ENCODE measurements at regions not wholly inside any gene's neighbourhood (a gene's known extent, or its start where the extent isn't known, plus 50 kb on each side); places are given as distances from the start of the nearest gene placed in this dataset.
"Not testable (repeated sequence)": the region's sequence is repeated elsewhere in the genome, so short reads cannot be mapped to it uniquely, and the experiment has no call there.

DNA sequence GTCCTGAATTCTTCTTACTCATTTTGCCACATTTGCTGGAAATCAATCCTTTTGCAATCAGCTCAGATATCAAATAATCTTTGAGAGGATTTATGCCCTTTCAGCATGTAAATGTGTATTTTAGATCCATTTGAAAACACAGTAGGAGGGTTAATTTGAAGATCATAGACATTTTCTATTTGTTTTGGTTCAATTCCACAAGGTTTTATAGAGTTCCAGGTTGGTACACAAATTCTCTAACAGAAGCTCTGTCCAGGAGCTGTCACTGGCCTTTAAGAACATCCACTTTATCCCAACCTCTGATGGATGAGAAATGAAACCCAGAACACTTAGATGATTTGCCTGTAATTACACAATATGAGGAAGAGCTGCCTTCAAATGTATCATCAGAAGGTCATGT lies 157.3 kb upstream of the CHAC2 start:
- Histone ChIP-seq H3K27ac (no peak overlapping the region), H3K27me3 (replicated peaks; ENCODE audit: insufficient read depth) (no peaks in the 10 kb centered on the region)
- no peak for ATAC-seq (ENCODE audit: insufficient number of reproducible peaks, low FRiP score, low read depth)

DNA sequence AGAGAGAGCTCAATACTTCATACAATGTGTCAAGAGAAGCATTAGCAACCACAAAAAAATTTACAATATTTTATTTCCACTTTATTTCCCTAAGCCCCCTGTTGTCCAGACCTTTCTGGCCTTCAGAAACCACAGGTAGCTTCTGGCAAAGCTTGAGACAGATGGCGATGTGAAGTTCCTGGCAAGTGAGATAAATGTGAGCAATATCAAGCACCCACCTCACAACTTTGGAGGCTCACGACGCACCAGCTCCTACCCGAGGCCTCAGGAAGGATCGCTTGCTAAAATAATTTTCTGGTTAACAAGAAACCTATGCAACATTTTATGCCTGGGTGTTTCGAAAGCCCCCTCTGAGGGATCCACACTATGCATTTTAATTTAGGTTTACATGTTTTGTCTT lies 158.1 kb upstream of the CHAC2 start:
- ATAC-seq (ENCODE audit: insufficient number of reproducible peaks, low FRiP score, low read depth) (no peak), DNase-seq (ENCODE audit: low spot score) (no peak)
- Histone ChIP-seq H3K27ac (no peak overlapping the region), H3K4me1 (ENCODE audit: control insufficient read depth in 1 of 2, low read depth in 2 of 2) (no peaks in the 10 kb centered on the region), H3K9me3 (no peaks in the 10 kb centered on the region), H3K27me3 (replicated peaks; ENCODE audit: insufficient read depth) (no peaks in the 10 kb centered on the region), H3K36me3 (no peaks in the 10 kb centered on the region), H3K4me3 (no peak overlapping the region)
- TF ChIP-seq CTCF (IDR thresholded peaks at IDR 0.05), result no peak

More for the DNA sequence above, 157.3 kb upstream of the CHAC2 start:
- TF ChIP-seq CTCF (IDR thresholded peaks at IDR 0.05), result no peak
- H3K9me3 ChIP-seq, result no peaks in the 10 kb centered on the region
- H3K4me1 ChIP-seq (ENCODE audit: control insufficient read depth in 1 of 2, low read depth in 2 of 2), result no peaks in the 10 kb centered on the region
- H3K36me3 ChIP-seq, result no peaks in the 10 kb centered on the region
- no peak overlapping the region for H3K4me3 ChIP-seq
- no peak for DNase-seq (ENCODE audit: low spot score)

DNA sequence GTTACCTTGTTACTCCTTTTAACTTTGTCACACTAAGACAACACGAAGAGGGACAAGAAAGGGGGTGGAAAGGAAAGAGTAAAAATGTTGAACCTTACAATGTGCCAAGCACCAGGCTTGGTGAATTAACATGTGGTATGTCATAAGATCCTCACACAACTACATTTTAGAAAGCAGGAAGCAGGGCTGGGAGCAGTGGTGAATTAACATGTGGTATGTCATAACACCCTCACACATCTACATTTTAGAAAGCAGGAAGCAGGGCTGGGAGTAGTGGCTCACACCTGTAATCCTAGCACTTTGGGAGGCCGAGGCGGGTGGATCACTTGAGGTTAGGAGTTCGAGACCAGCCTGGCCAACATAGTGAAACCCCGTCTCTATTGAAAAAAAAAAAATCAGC lies 159.3 kb upstream of the CHAC2 start:
- ATAC-seq (ENCODE audit: insufficient number of reproducible peaks, low FRiP score, low read depth), result no peak
- Histone ChIP-seq H3K27me3 (replicated peaks; ENCODE audit: insufficient read depth) (no peaks in the 10 kb centered on the region), H3K27ac (no peak overlapping the region), H3K36me3 (no peaks in the 10 kb centered on the region), H3K9me3 (no peaks in the 10 kb centered on the region), H3K4me1 (ENCODE audit: control insufficient read depth in 1 of 2, low read depth in 2 of 2) (no peaks in the 10 kb centered on the region), H3K4me3 (no peak overlapping the region)
- DNase-seq (ENCODE audit: low spot score), result no peak
- TF ChIP-seq CTCF (IDR thresholded peaks at IDR 0.05), result no peak

DNA sequence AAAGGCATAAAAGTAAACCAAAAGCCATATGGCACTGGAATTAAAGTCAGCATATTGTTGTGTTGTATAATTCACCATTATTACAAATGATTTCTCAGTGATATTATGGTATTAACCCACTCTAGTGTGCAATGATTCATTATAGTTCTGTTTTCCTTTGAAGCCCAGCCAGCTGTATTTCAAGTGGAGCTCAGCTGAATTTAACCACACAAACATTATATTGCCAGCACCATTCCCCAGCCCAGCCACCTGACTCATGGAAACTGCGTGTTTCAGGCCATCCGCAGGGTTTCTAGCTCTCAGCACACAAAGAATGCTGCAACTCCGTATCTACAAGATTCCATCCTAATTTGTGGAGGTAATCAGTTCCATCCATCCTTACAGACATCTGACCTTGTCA lies 166.8 kb upstream of the CHAC2 start:
- DNase-seq (ENCODE audit: low spot score), result no peak
- H3K27ac ChIP-seq, result no peak overlapping the region
- no peaks in the 10 kb centered on the region for H3K27me3 ChIP-seq (replicated peaks; ENCODE audit: insufficient read depth)
- no peak overlapping the region for H3K4me3 ChIP-seq
- H3K4me1 ChIP-seq (ENCODE audit: control insufficient read depth in 1 of 2, low read depth in 2 of 2), result no peaks in the 10 kb centered on the region
- H3K9me3 ChIP-seq, result no peaks in the 10 kb centered on the region
- no peaks in the 10 kb centered on the region for H3K36me3 ChIP-seq
- TF ChIP-seq CTCF (IDR thresholded peaks at IDR 0.05), result no peak
- no peak for ATAC-seq (ENCODE audit: insufficient number of reproducible peaks, low FRiP score, low read depth)

GRCh38 chr2:53586733-53587612 lies 180.6 kb upstream of the CHAC2 start:
- not testable (repeated sequence) for H3K4me1 ChIP-seq (ENCODE audit: control insufficient read depth in 1 of 2, low read depth in 2 of 2); DNase-seq (ENCODE audit: low spot score); H3K27ac ChIP-seq; H3K9me3 ChIP-seq; H3K4me3 ChIP-seq; H3K36me3 ChIP-seq; ATAC-seq (ENCODE audit: insufficient number of reproducible peaks, low FRiP score, low read depth); H3K27me3 ChIP-seq (replicated peaks; ENCODE audit: insufficient read depth)

DNA sequence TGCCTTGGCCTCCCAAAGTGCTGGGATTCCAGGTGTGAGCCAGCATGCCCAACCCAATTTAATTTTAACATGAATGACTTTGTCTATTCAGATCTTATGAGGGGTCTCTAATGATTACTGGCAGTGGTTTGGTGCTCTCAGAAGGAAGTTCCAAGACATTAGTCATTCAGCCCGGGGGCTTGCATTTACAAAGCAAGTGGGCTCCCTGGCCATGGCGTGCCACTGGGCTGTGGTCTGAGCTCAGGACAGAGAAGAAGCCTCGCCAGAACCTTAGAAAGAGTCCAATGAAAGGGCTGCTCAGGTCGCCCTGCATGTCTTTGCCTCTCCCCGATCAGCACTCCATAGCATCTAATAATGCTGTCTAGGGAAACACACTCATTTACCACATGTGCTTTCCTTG lies 182.6 kb upstream of the CHAC2 start:
- Histone ChIP-seq H3K9me3 (no peaks in the 10 kb centered on the region), H3K4me1 (ENCODE audit: control insufficient read depth in 1 of 2, low read depth in 2 of 2) (no peaks in the 10 kb centered on the region), H3K27ac (no peak overlapping the region), H3K27me3 (replicated peaks; ENCODE audit: insufficient read depth) (no peaks in the 10 kb centered on the region), H3K36me3 (no peaks in the 10 kb centered on the region), H3K4me3 (no peak overlapping the region)
- ATAC-seq (ENCODE audit: insufficient number of reproducible peaks, low FRiP score, low read depth), result no peak
- DNase-seq (ENCODE audit: low spot score), result no peak
- TF ChIP-seq CTCF (IDR thresholded peaks at IDR 0.05), result no peak

All from thoracic aorta (tissue), 2 donors.